GM12875 (cell line): ENCODE measurements at regions not wholly inside any gene's neighbourhood (a gene's known extent, or its start where the extent isn't known, plus 50 kb on each side); places are given as distances from the start of the nearest gene placed in this dataset.

Source experiments
- H3K4me3 ChIP-seq: one replicate; pipeline ENCODE4 v1.5.1; 2011; ENCODE audit warnings: low read depth, low read length, control low read depth
- TF ChIP-seq, protein P1 (sequence below): IDR thresholded peaks from 2 replicates; pipeline ENCODE4 v1.5.1; 2011; ENCODE audit warnings: low read depth, mild to moderate bottlenecking, control low read depth, inconsistent platforms, low read length, moderate library complexity, borderline replicate concordance; ENCODE audit not compliant: insufficient read depth

DNA sequence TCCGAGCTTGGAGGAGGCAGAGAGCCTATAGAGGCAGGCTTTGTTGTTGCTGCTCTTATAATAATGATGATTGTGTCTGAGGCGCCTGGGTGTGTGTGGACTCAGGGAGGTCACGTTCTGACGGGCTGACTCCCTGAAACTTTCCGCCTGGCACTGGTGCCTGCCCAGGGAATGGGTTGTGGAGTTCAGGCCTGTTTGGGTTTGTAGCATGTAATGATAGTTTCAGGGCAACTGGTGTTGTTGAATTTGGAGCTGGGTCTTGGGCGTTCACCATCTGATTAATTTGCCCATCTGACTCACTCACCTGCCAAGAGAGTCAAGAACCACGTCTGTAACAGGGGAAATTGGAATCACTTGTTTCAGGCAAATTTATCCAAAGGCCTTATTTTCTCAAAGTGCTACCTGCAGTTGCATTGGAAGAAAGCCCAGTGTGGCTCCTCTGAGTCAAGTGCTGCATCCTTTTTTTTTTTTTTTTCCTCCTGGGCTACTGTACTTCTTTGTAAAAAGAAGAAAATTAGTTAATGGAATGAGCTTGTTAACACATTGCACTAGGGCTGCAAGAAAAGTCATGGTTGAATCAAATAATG is 386.5 kb downstream of the GADD45G start:
- TF ChIP-seq, protein P1, sequence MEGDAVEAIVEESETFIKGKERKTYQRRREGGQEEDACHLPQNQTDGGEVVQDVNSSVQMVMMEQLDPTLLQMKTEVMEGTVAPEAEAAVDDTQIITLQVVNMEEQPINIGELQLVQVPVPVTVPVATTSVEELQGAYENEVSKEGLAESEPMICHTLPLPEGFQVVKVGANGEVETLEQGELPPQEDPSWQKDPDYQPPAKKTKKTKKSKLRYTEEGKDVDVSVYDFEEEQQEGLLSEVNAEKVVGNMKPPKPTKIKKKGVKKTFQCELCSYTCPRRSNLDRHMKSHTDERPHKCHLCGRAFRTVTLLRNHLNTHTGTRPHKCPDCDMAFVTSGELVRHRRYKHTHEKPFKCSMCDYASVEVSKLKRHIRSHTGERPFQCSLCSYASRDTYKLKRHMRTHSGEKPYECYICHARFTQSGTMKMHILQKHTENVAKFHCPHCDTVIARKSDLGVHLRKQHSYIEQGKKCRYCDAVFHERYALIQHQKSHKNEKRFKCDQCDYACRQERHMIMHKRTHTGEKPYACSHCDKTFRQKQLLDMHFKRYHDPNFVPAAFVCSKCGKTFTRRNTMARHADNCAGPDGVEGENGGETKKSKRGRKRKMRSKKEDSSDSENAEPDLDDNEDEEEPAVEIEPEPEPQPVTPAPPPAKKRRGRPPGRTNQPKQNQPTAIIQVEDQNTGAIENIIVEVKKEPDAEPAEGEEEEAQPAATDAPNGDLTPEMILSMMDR, result no peak
- no peak overlapping the region for H3K4me3 ChIP-seq

DNA sequence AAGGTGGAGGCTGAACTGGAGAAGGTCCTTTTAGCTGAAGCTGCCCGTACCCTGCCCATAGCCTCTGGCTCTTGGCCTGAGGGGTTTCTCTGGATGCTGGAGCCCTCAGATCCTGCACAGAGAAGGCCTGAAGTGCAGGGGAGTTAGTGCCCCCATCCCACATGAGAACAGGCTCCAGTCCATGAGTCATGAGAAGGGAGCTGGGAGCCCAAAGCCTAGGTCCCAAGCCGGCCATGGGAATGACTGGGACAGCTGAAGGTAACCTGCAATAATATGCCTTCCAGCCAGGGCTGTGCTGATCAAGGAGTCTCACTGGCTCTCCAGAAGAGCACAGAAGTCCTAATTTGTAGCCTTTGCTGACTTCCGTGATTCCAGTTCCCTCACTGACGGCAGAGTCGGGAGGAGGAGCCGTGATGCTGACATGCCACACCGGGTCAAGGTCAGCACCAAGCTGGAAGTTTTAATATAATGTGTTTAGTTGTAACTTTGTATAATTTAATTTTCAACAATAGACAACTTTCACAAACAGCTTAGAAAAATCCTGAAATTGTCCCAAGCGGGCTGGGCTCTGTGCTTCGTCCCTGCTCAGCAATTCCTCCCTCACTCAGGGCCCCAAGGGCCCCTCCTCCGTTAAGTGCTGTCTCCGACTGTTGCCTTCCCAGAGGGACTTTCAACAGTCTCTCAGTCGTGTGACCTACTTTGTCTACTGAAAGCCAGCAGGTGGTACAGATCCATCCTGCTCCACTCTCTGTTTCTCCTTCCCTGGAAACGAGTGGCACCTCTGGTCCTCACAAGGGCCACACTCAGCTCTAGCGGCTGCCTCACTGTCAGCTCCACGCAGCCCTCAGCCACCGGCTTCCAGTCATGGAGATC is 387.8 kb downstream of the GADD45G start:
- TF ChIP-seq, protein P1, result no peak
- H3K4me3 ChIP-seq, result no peak overlapping the region

DNA sequence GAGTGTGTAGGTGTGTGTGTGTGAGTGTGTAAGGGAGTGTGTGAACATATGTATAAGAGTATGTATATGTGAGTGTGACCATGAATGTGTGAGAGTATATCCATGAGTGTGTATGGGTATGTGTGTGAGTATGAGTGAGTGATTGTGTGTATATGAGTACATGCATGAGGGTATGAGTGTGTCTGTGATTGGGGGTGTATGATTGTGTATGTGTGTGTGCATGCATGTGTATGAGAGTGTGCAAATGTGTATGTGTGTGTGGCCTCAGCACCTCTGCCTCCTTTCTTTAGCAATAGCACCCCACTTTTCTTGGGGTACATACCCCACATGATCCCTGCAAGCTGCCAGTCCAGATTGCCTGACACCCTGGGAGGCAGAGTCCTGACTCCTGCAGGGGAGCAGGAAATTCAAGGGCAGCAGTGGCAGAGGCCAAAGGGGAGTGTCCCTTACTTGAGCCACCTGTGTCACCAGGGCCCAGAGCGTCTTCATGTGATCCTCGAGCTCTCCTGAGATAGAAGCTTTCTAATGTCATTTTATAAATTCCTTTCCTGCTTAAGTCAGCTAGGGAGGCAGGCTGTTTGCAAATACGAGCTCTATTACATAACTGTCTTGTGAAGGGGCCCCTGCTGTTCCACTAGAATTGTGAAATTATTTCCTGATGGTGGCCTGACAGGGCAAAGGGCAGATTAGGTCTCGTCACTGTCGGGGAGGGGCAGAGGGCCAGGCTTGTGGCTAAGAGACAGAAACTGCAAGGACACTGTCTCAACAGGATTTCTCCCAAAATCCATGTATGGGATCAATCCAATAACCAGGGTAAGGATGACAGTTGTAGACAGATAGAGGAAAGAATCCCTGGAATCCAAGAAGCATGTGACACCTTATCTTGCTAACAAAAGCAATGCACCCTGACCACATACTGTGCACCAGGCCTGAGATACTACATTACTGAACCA is 389.1 kb downstream of the GADD45G start:
- no peak overlapping the region for H3K4me3 ChIP-seq
- TF ChIP-seq, protein P1, result no peak

DNA sequence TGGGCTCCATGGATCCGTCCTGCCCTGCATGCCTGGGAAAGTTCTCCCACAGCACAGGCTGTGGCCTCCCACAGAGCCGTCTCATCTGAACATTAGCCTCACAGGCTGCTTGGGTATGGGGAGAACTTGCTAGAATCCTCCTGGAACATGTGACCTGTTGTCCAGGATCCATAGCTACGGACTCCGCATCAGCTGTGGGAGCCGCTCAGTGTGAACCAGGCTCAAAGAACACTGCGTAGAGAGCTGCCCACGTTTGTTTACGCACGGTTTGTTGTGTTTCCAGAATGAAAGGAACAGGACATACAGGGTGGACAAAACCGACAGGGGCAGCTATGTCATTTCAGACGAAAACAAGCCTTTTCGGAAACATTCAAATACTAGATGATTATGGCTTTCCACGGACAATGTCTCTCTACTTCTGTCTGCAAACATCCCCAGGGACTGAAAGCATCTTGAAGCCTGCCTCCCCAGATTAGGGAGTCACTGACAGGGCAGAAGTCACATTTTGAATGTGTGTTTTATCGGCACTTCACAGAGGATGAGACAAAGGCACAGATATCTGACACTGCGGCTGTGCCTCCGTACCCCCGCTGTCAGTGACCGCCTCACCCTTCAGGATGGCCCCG is 390.3 kb downstream of the GADD45G start:
- no peak overlapping the region for H3K4me3 ChIP-seq
- TF ChIP-seq, protein P1, result no peak

DNA sequence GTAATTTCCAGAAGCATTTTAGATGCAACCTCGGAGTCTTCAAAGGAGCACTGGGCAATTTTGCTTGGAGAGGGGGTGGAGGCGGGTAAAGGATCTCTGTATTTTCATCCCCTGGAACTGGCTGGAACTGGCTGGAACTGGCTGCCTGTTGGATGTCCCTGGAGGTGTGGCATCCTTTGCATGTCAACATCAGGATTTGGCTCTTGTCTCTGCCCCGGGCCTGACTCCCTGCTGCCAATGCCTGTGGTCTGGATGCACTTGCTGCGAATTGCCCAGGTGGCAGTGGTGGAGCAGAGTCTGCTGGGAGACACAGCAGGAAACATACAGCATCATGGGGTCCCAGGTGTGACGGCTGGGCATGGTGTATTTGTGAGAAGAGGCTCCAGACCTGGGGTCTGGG is 391.3 kb downstream of the GADD45G start:
- no peak overlapping the region for H3K4me3 ChIP-seq
- TF ChIP-seq, protein P1, result no peak

DNA sequence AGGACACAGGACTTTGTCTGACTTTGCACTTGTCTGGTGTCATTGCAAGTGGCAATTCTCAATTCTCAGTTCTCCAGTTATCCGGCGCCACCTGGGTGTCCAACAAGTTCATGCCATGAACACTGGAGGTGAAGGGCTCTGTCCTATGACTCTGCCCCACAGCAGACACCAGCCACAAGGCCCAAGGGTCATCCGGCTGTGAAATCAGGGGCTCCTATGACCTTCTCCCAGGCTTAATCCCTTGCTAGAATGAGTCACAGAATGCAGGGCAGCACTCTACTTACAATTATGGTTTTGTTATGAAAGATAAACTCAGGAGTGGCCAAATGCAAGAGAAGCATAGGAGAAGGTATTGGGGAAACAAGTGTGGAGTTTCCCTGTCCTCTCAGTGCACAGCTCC is 392.0 kb downstream of the GADD45G start:
- H3K4me3 ChIP-seq, result no peak overlapping the region
- TF ChIP-seq, protein P1, result no peak
